IPS-NIHi11 (cell line): ENCODE measurements at regions not wholly inside any gene's neighbourhood (a gene's known extent, or its start where the extent isn't known, plus 50 kb on each side); places are given as distances from the start of the nearest gene placed in this dataset.
"Not testable (repeated sequence)": the region's sequence is repeated elsewhere in the genome, so short reads cannot be mapped to it uniquely, and the experiment has no call there.

Source experiments
- DNase-seq: peaks from one replicate; pipeline ENCODE4 v3.0.0; 2012; ENCODE audit warnings: mixed read lengths, low spot score

GRCh38 chr9:81741103-81741502, 51.8 kb upstream of the TLE1 start:
- no peak for DNase-seq

DNA sequence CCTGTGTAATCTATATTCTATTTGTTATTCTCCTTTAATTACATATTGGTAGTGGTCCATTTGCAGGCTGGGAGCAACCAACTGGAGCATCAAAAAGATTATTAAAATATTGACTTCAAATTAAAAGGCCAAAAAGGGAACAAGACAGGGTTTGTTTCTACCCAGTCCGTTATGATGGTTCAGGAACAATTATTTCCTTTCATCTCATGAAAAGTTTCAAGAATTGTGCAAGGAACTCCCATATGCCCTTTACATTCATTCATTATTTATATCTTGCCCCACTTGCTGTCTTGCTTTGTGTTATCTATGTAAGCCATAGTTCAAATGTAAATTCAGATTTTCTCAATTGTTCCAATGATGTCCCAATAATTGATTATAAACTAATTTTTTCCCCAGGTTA, 58.7 kb upstream of the TLE1 start:
- no peak for DNase-seq

GRCh38 chr9:81753436-81753835, 64.1 kb upstream of the TLE1 start:
- DNase-seq: no peak

DNA sequence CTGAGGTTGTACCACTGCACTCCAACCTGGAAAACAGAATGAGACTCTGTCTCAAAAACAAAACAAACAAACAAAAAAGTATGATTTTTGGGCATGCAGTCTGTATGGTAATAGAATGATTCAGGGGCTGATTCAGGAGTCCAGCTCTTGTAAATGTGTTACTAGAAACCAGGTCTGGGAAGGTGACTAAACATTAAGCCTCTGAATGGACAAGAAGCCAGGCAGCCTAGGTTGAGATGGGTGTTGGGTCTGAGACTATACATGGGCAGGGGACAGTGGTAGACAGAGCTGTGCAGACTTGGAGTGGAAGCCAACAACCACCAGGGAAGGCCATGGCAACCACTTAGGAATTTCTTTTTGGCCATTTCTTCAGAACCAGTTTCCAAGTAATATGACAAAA, 64.9 kb upstream of the TLE1 start:
- no peak for DNase-seq

GRCh38 chr9:81755721-81756120, 66.4 kb upstream of the TLE1 start:
- DNase-seq: no peak

DNA sequence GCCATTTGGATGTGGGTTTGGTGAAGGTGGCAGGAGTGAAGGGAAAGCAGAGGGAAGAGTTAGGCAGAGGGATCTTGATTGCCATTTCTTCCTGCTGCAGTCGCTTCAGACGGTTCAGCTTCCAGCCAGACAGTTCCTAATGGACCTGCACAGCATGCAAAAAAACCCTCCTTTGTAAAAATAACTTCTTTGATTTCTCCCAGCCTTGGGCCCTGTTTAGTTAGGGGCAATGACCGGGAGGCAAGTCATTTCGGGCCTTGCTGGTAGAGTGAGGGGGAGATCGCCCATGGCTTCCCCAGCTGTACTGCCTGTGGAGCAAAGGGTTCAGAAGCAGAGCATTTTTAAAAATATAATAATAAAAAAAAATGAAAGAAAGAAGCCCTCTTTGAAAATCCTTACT, 67.2 kb upstream of the TLE1 start:
- no peak for DNase-seq

GRCh38 chr9:81758123-81758797, 68.9 kb upstream of the TLE1 start:
- DNase-seq: no peak

DNA sequence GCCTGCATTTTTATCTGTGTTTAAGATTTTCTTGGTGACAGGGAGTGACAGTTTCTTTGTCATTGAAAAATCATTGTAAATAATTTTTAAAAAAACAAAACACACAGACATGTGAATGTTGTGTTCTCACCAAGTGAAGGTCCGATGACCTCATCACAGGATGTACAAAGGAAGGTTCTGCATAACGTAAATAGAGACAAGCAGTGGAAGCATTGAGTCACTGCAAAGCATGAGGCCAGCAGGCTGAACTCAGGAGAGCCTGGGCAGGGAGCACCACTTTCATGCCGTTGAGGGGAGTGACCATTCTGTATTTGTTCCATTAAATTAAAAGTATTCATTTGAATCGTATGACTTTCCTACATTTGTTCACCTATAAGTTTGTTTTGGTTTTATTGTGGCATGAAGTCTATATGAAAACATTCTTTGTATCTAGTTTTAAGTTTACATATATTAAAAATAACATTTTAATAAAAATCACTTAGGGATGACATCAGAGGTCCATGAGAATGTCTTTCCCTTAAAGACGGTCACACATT, 70.4 kb upstream of the TLE1 start:
- no peak for DNase-seq

DNA sequence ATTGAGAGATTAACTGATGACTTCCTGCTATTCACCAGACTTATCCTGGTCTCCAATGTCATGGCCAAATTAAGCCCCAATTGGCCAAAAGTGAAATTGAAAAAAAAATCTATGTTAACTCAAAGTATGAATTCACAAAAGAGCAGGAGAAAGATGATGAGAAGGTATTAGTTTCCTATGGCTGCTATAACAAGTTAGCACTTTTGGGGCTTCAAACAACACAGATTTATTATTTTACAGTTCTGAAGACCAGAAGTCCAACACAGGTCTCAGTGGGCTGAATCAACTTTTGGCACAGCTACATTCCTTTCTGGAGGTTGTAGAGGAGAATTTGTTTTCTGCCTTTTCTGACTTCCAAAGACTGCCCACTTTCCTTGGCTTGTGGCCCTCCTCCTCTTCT, 78.6 kb upstream of the TLE1 start:
- no peak for DNase-seq

- no peak for DNase-seq
Measured at GRCh38 chr9:81771571-81771970, 82.2 kb upstream of the TLE1 start.

- no peak for DNase-seq
Measured at GRCh38 chr9:81772144-81772543, 82.8 kb upstream of the TLE1 start.

DNA sequence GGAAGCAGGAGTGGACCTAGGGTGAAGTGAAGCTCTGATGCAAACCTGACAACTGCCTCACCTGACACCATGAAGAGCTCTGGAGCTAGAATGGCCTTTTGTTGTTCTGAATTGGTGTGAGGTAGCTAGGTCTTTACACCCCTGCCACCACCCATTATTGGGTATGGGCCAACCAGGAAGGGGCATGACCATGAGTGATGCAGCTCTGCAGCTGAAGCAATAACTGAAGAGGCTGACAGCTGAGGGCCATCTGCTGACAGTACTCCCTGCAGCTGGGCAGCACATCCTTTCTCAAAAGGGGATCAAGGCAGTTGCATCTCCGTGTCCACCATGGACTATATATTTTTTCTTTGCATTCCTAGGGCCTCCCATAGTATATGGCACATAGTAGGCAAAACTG, 87.0 kb upstream of the TLE1 start:
- no peak for DNase-seq

- no peak for DNase-seq
Measured at GRCh38 chr9:81776834-81777233, 87.5 kb upstream of the TLE1 start.

DNA sequence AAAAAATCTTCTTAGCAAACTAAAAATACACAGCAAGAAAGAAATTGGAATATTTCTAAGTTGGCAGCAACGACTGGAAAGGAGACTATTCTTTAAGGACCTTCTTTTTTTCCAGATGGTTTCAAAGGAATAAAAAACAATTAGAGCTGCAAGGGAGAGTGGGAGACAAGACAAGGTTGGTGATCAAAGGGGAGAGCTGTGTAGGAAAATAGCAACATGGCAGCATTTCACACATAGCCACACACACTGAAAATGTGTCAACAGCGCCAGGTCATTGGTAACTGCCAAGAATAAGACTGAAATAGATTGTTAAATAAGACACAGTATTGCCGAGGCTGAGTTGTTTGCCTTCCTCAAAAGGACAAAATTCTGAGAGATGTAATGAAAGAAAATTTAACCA, 88.1 kb upstream of the TLE1 start:
- no peak for DNase-seq

DNA sequence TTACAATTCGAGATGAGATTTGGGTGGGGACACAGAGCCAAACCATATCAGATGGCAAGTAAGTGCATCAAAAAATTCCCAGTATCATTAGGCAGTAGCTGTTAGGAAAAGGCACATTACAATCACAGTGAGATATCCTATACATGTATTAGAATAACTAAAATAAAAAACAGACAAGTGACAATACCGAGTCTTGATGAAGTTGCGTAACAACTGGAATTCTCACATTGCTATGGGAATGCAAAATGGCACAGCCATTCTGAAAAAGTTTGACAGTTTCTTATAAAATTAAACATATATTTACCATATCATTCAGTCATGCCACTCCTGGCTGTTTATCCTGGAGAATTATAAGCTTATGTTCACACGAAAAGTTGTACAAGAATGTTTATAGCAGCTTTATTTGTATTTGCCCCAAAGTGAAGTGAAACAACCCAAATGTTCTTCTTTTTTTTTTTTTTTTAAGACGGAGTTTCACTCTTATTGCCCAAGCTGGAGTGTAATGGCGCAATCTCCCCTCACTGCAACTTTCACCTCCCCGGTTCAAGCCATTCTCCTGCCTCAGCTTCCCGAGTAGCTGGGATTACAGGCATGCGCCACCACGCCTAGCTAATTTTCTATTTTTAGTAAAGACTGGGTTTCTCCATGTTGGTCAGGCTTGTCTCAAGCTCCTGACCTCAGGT, 93.1 kb upstream of the TLE1 start:
- no peak for DNase-seq

DNA sequence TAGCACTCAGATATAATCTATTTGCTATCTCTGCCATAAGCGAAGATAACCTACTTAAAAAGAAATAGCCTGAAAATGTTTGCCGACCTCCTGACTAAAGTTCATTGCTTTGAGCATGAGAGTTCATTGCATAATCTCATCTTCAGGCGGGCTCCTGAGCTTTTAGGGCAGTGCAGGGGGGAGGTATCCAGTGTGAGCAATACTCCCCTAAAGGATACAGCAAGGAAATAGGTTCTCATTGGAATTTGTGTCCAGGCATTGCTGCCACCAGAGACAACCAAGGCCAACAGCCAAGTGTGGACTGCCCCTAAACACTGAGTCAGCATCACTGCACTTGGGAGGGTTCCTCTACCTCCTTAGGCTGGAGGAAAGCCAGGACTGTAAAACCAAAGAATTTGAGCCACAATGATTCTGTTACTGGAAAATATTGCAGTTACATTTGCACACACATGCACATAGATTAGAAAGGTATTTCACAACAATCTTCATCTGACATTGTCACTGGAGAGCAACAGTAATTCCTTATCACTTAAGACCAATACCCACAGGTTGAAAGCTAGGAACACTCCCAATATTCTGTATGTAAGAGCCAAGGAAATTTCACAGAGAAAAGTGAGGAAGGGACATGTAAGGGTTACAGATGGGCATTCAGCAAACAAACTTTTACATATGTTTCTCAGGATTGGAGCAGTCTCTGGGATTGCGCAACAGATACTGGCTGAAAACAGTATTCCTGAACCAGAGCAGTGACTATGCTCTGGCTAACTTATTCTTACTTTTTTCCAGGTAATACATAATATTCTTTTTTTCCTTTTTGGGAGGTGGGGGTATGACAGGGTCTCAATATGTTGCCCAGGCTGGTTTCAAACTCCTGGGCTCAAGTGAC, 98.6 kb upstream of the TLE1 start:
- no peak for DNase-seq

DNA sequence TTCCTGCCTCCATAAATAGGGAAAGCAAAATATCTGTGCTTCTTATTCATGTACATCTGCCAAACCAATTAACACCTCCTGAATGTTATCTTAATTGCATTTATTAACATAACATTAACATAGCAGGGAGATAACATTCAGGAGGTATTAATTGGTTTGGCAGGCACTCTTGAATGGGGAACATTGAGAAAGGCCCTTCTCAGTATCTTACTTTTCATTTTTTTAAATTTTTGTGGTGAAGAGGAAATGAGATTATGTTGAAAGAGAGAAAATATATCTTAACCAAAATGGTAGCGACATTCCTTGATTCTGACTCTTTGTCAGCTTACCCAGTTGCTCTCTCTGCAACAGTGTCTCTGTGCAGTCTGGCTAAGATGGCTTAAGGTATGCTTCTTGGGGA, 100.4 kb upstream of the TLE1 start:
- no peak for DNase-seq

DNA sequence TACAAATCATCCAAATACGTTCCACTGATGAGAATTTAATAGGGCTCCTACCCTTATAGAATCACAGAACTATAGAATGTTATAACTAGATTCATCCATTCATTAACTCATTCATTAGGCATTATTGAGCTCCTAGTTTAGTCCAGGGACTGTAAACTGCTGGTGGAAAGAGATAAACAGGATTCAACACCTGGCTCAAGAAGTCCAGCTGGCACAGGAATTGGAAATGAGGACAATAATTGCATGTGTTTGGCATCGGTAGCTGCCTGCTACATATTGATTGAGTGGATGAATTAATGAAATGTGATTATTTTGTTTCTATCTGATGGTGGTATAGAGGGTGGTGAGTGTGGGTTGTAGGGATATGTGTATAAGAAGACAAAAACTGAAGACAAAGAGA, 100.8 kb upstream of the TLE1 start:
- no peak for DNase-seq

- DNase-seq: no peak
Measured at GRCh38 chr9:81791076-81791475, 101.7 kb upstream of the TLE1 start.

- no peak for DNase-seq
Measured at GRCh38 chr9:81798606-81799005, 109.3 kb upstream of the TLE1 start.

DNA sequence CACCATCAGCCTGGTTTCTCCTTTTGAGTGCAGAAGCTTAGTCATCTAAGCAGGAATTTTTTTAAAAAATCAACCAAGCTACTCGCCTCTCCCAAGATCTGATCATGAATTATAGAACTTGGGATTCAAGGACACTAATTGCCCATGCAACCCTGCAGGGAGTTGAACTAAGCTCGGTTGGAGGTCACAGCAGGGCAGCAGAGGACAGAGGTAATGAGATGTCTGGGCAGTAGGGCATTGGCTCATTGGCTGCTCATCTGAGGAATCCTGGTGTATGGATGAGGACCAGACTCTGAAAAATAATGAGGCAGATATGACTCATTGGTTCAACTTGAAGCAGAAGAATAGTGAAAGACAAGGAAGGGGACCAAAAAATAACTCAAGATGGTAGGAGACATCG, 111.8 kb upstream of the TLE1 start:
- DNase-seq: no peak

DNA sequence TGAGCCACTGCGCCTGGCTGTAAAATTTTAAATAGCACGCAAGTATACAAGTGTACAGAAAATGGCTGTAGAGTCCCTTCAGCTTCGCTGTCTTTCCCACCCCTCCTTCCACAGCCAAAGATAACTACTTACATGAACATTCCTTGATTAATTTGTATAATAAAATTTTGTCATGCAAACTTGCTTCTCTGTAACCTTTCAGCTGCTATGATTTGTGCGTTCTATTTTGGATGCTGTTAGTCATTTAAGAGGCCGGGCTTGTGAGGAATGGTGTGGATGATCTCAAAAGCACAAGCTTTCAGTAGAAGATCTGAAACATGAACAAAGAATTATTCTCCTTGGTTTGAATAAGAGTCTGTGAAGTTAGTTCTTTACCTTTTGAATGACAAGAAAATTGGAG, 115.0 kb upstream of the TLE1 start:
- DNase-seq: no peak

DNA sequence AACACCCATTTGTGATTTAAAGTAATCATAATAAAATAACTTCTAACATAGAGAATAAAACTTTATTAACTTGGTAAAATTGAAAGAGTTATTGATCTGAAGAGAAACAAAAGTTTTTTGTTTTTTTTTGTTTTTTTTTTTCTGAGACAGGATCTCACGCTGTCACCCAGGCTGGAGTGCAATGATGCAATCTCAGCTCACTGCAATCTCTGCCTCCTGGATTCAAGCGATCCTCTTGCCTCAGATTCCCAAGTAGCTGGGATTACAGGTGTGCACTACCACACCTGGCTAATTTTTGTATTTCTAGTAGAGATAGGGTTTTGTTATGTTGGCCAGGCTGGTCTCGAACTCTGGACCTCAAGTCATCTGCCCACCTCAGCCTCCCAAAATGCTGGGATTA, 116.5 kb upstream of the SPATA31D4 start:
- DNase-seq: not testable (repeated sequence)
